Gastrocnemius medialis (tissue), 4 donors: ENCODE measurements at regions not wholly inside any gene's neighbourhood (a gene's known extent, or its start where the extent isn't known, plus 50 kb on each side); places are given as distances from the start of the nearest gene placed in this dataset.

Experiments
- POLR2A ChIP-seq, 2 donors: fragments of 450-650 bp; IDR thresholded peaks; one replicate each; pipeline ENCODE4 v1.6.1; 2017; ENCODE audit warnings: antibody characterized with exemption in 2 of 2, mild to moderate bottlenecking in 2 of 2, moderate library complexity in 2 of 2
- TF ChIP-seq, protein P1 (sequence below), 5 experiments: fragments of 450-650 bp in 3 of 5; fragments of 200-600 bp in 2 of 5; sonication (generic) in 2 of 5; IDR thresholded peaks in 4 of 5; conservative IDR thresholded peaks in 1 of 5; 1 replicate in 4 of 5; 2 replicates in 1 of 5; pipeline ENCODE4 v1.5.1; 2016 to 2019; ENCODE audit warnings: antibody characterized with exemption in 5 of 5, mild to moderate bottlenecking in 3 of 5, moderate library complexity in 3 of 5

- TF ChIP-seq, protein P1, sequence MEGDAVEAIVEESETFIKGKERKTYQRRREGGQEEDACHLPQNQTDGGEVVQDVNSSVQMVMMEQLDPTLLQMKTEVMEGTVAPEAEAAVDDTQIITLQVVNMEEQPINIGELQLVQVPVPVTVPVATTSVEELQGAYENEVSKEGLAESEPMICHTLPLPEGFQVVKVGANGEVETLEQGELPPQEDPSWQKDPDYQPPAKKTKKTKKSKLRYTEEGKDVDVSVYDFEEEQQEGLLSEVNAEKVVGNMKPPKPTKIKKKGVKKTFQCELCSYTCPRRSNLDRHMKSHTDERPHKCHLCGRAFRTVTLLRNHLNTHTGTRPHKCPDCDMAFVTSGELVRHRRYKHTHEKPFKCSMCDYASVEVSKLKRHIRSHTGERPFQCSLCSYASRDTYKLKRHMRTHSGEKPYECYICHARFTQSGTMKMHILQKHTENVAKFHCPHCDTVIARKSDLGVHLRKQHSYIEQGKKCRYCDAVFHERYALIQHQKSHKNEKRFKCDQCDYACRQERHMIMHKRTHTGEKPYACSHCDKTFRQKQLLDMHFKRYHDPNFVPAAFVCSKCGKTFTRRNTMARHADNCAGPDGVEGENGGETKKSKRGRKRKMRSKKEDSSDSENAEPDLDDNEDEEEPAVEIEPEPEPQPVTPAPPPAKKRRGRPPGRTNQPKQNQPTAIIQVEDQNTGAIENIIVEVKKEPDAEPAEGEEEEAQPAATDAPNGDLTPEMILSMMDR (IDR thresholded peaks at IDR 0.05 in 4 of 5, conservative IDR thresholded peaks at IDR 0.05 in 1 of 5) = no peak
- no peak for TF ChIP-seq POLR2A (IDR thresholded peaks at IDR 0.05)
Observed at GRCh38 chr5:1699394-1699793, 100.2 kb downstream of the MRPL36 start.
